ENCODE measurements at regions not wholly inside any gene's neighbourhood (a gene's known extent, or its start where the extent isn't known, plus 50 kb on each side); places are given as distances from the start of the nearest gene placed in this dataset.

DNA sequence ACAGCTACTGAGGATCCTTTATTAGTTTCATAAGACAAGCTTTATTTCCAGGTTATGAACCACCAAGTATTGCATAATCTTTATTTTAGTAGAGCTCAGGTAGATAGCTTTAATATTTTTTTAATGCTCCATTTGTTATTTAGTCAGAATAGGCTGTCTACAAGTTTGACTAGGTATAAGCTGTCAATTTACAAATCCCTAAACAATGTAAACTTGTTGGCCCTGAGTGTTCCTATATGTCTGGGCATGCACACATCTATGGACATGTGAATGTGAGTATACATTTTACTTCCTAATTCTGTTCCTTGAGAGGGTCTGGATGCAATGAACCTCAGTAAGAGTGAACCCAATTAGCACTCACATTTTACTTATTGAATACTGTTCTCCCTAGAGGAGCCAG lies 722.2 kb upstream of the PTPRD start:
- TF ChIP-seq, protein P1, sequence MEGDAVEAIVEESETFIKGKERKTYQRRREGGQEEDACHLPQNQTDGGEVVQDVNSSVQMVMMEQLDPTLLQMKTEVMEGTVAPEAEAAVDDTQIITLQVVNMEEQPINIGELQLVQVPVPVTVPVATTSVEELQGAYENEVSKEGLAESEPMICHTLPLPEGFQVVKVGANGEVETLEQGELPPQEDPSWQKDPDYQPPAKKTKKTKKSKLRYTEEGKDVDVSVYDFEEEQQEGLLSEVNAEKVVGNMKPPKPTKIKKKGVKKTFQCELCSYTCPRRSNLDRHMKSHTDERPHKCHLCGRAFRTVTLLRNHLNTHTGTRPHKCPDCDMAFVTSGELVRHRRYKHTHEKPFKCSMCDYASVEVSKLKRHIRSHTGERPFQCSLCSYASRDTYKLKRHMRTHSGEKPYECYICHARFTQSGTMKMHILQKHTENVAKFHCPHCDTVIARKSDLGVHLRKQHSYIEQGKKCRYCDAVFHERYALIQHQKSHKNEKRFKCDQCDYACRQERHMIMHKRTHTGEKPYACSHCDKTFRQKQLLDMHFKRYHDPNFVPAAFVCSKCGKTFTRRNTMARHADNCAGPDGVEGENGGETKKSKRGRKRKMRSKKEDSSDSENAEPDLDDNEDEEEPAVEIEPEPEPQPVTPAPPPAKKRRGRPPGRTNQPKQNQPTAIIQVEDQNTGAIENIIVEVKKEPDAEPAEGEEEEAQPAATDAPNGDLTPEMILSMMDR (IDR thresholded peaks at IDR 0.05; ENCODE audit: control extremely low read depth, extremely low read depth): no peak
- Histone ChIP-seq H3K27ac (ENCODE audit: low read depth in 1 of 2, low read length in 1 of 2) (no peak overlapping the region), H3K9ac (ENCODE audit: insufficient read depth in 1 of 2, low read length in 2 of 2) (no peak overlapping the region), H3K4me1 (ENCODE audit: control insufficient read depth in 5 of 5, insufficient read depth in 5 of 5, low read length in 5 of 5) (no peaks in the 10 kb centered on the region), H3K9me3 (ENCODE audit: control insufficient read depth in 4 of 4, insufficient read depth in 3 of 4, low read length in 3 of 4) (peaks cover 0 to 5% (median 2%) of the 10 kb centered on the region in 4 donors), H3K4me3 (no peak overlapping the region), H3K27me3 (ENCODE audit: control insufficient read depth in 3 of 3, insufficient read depth in 3 of 3, low read length in 2 of 3) (no peaks in the 10 kb centered on the region), H3K36me3 (ENCODE audit: control insufficient read depth in 4 of 4, insufficient read depth in 4 of 4, low read length in 4 of 4) (no peaks in the 10 kb centered on the region)
- ATAC-seq (ENCODE audit: insufficient read depth, low FRiP score) (no peak), DNase-seq (no peak)

- Histone ChIP-seq H3K27ac (ENCODE audit: low read depth in 1 of 2, low read length in 1 of 2) (no peak overlapping the region), H3K36me3 (ENCODE audit: control insufficient read depth in 4 of 4, insufficient read depth in 4 of 4, low read length in 4 of 4) (no peaks in the 10 kb centered on the region), H3K9me3 (ENCODE audit: control insufficient read depth in 4 of 4, insufficient read depth in 3 of 4, low read length in 3 of 4) (no peaks in the 10 kb centered on the region), H3K9ac (ENCODE audit: insufficient read depth in 1 of 2, low read length in 2 of 2) (no peak overlapping the region), H3K4me1 (ENCODE audit: control insufficient read depth in 5 of 5, insufficient read depth in 5 of 5, low read length in 5 of 5) (no peaks in the 10 kb centered on the region), H3K4me3 (no peak overlapping the region), H3K27me3 (ENCODE audit: control insufficient read depth in 3 of 3, insufficient read depth in 3 of 3, low read length in 2 of 3) (no peaks in the 10 kb centered on the region)
- ATAC-seq (ENCODE audit: insufficient read depth, low FRiP score): no peak
- TF ChIP-seq, protein P1 (IDR thresholded peaks at IDR 0.05; ENCODE audit: control extremely low read depth, extremely low read depth): no peak
- DNase-seq: no peak
- 47 to 61% methylated on average over 1 of the region's 1 CpG for WGBS, 2 donors
Observed at GRCh38 chr9:11338130-11338529, 725.3 kb upstream of the PTPRD start.

- no peaks in the 10 kb centered on the region for H3K4me1 ChIP-seq (ENCODE audit: control insufficient read depth in 5 of 5, insufficient read depth in 5 of 5, low read length in 5 of 5)
- no peak for ATAC-seq (ENCODE audit: insufficient read depth, low FRiP score)
Observed at GRCh38 chr9:11340654-11341053, 727.9 kb upstream of the PTPRD start.

DNA sequence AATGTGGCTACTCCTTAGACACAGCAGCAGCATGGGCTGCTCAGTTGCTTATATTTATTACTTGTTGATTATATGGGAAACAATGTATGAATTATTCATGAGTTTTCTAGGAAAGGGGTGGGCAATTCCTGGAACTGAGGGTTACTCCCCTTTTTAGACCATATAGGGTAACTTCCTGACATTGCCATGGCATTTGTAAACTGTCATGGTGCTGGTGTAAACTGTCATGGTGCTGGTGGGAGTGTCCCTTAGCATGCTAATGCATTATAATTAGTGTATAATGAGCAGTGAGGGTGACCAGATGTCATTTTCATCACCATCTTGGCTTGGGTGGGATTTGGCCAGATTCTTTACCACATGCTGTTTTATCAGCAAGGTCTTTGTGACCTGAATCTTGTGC lies 734.6 kb upstream of the PTPRD start:
- Histone ChIP-seq H3K4me1 (ENCODE audit: control insufficient read depth in 5 of 5, insufficient read depth in 5 of 5, low read length in 5 of 5) (no peaks in the 10 kb centered on the region), H3K36me3 (ENCODE audit: control insufficient read depth in 4 of 4, insufficient read depth in 4 of 4, low read length in 4 of 4) (no peaks in the 10 kb centered on the region), H3K27ac (ENCODE audit: low read depth in 1 of 2, low read length in 1 of 2) (no peak overlapping the region), H3K27me3 (ENCODE audit: control insufficient read depth in 3 of 3, insufficient read depth in 3 of 3, low read length in 2 of 3) (no peaks in the 10 kb centered on the region), H3K9me3 (ENCODE audit: control insufficient read depth in 4 of 4, insufficient read depth in 3 of 4, low read length in 3 of 4) (peaks cover 0 to 2% (median 0%) of the 10 kb centered on the region in 4 donors), H3K9ac (ENCODE audit: insufficient read depth in 1 of 2, low read length in 2 of 2) (no peak overlapping the region), H3K4me3 (no peak overlapping the region)
- no peak for ATAC-seq (ENCODE audit: insufficient read depth, low FRiP score)
- TF ChIP-seq, protein P1 (IDR thresholded peaks at IDR 0.05; ENCODE audit: control extremely low read depth, extremely low read depth): no peak
- DNase-seq: no peak

More at GRCh38 chr9:11340654-11341053, 727.9 kb upstream of the PTPRD start:
- no peak for DNase-seq
- Histone ChIP-seq H3K9me3 (ENCODE audit: control insufficient read depth in 4 of 4, insufficient read depth in 3 of 4, low read length in 3 of 4) (no peaks in the 10 kb centered on the region), H3K9ac (ENCODE audit: insufficient read depth in 1 of 2, low read length in 2 of 2) (no peak overlapping the region), H3K4me3 (no peak overlapping the region), H3K27me3 (ENCODE audit: control insufficient read depth in 3 of 3, insufficient read depth in 3 of 3, low read length in 2 of 3) (no peaks in the 10 kb centered on the region), H3K27ac (ENCODE audit: low read depth in 1 of 2, low read length in 1 of 2) (no peak overlapping the region), H3K36me3 (ENCODE audit: control insufficient read depth in 4 of 4, insufficient read depth in 4 of 4, low read length in 4 of 4) (no peaks in the 10 kb centered on the region)
- 71 to 73% methylated on average over 1 of the region's 1 CpG for WGBS, 2 donors
- TF ChIP-seq, protein P1 (IDR thresholded peaks at IDR 0.05; ENCODE audit: control extremely low read depth, extremely low read depth): no peak

All from lung (tissue), 11 donors.